Body of pancreas (tissue), 4 donors: ENCODE measurements at regions not wholly inside any gene's neighbourhood (a gene's known extent, or its start where the extent isn't known, plus 50 kb on each side); places are given as distances from the start of the nearest gene placed in this dataset.
A peak's percentile ranks its signal among the peaks of the same experiment; 100 is the strongest.

ENCODE experiments used
- ATAC-seq: fragments of 150-250 bp; one replicate; pipeline ENCODE4 v1.9.1; 2016
- DNase-seq, 4 donors: peaks; one replicate each; pipeline ENCODE4 v3.0.0-alpha.2; 2019
- H3K27ac ChIP-seq, 4 donors: fragments of 200-600 bp; sonication (generic); 1 replicate in 3 of 4; 2 replicates in 1 of 4; pipeline versions ENCODE4 v1.5.1 to v1.6.1; 2016 to 2019; ENCODE audit warnings: mild to moderate bottlenecking in 1 of 4, mixed read lengths in 1 of 4, moderate library complexity in 1 of 4
- H3K27me3 ChIP-seq, 2 donors: fragments of 200-600 bp; sonication (generic); one replicate each; pipeline ENCODE4 v1.6.0; 2016; ENCODE audit warnings: mild to moderate bottlenecking in 1 of 2
- H3K36me3 ChIP-seq, 2 donors: fragments of 200-600 bp; sonication (generic); replicated peaks in 1 of 2; 2 replicates each; pipeline ENCODE4 v1.5.1; 2016; ENCODE audit warnings: low read depth in 2 of 2; ENCODE audit not compliant: insufficient read depth in 1 of 2
- H3K4me1 ChIP-seq: fragments of 200-600 bp; sonication (generic); one replicate; pipeline ENCODE4 v1.6.0; 2016
- H3K4me3 ChIP-seq, 2 donors: fragments of 200-600 bp; sonication (generic); 1 replicate in 1 of 2; 2 replicates in 1 of 2; pipeline ENCODE4 v1.5.1; 2016 to 2019
- H3K9me3 ChIP-seq, 3 donors: fragments of 200-600 bp; sonication (generic); 1 replicate in 2 of 3; 2 replicates in 1 of 3; pipeline ENCODE4 v1.5.1; 2016
- CTCF ChIP-seq, 7 experiments: fragments of 450-650 bp in 4 of 7; fragments of 200-600 bp in 3 of 7; sonication (generic) in 3 of 7; IDR thresholded peaks; one replicate each; pipeline ENCODE4 v1.5.1; 2016 to 2019; ENCODE audit warnings: antibody characterized with exemption in 7 of 7
- POLR2A ChIP-seq, 3 donors: fragments of 450-650 bp; IDR thresholded peaks; one replicate each; pipeline ENCODE4 v1.6.1; 2016; ENCODE audit warnings: antibody characterized with exemption in 3 of 3, mild to moderate bottlenecking in 2 of 3
- WGBS, 2 donors: methylation state at CpG; one replicate each; pipeline ENCODE4 v1.1.5; 2017; 5-methylcytosine and 5-hydroxymethylcytosine counted together
- intact Hi-C: fragments of 100-400 bp; cut with DNase I; formaldehyde crosslinking; loops from one replicate; pipeline ENCODE4 v1.15.1; 2023

GRCh38 chr6:154580397-154581135, 70.1 kb upstream of the CNKSR3 start:
- H3K4me3 ChIP-seq = no peak overlapping the region
- intact Hi-C loops = loop anchor here (10.0 kb wide), 1 partner anchor 54 kb away; no protein-coding TSS in a partner anchor
- H3K4me1 ChIP-seq = no peaks in the 10 kb centered on the region
- ATAC-seq = no peak
- H3K9me3 ChIP-seq = no peaks in the 10 kb centered on the region
- no peak overlapping the region for H3K27ac ChIP-seq
- no peak for TF ChIP-seq POLR2A (IDR thresholded peaks at IDR 0.05)
- no peak for TF ChIP-seq CTCF (IDR thresholded peaks at IDR 0.05)
- no peak for DNase-seq
- H3K36me3 ChIP-seq = no peaks in the 10 kb centered on the region
- no peaks in the 10 kb centered on the region for H3K27me3 ChIP-seq

GRCh38 chr6:154582696-154583095, 72.2 kb upstream of the CNKSR3 start:
- intact Hi-C loops = loop anchor here (10.0 kb wide), 1 partner anchor 52 kb away; no protein-coding TSS in a partner anchor

GRCh38 chr6:154583546-154584188, 73.2 kb upstream of the CNKSR3 start:
- no peak for ATAC-seq
- Histone ChIP-seq H3K27ac (no peak overlapping the region), H3K36me3 (no peaks in the 10 kb centered on the region), H3K4me1 (no peaks in the 10 kb centered on the region), H3K9me3 (no peaks in the 10 kb centered on the region), H3K27me3 (no peaks in the 10 kb centered on the region), H3K4me3 (no peak overlapping the region)
- TF ChIP-seq CTCF (IDR thresholded peaks at IDR 0.05) (no peak), POLR2A (IDR thresholded peaks at IDR 0.05) (no peak)
- no peak for DNase-seq
- intact Hi-C loops = loop anchor here (10.0 kb wide), 1 partner anchor 51 kb away; no protein-coding TSS in a partner anchor
- WGBS, 2 donors = 84 to 87% methylated on average over 4 of the region's 4 CpGs

More at GRCh38 chr6:154582696-154583095, 72.2 kb upstream of the CNKSR3 start:
- ATAC-seq = no peak
- H3K27me3 ChIP-seq = no peaks in the 10 kb centered on the region
- H3K4me1 ChIP-seq = no peaks in the 10 kb centered on the region
- DNase-seq = no peak
- no peak overlapping the region for H3K27ac ChIP-seq
- WGBS, 2 donors = 70 to 78% methylated on average over 1 of the region's 1 CpG
- TF ChIP-seq POLR2A (IDR thresholded peaks at IDR 0.05) = no peak
- TF ChIP-seq CTCF (IDR thresholded peaks at IDR 0.05) = no peak
- no peak overlapping the region for H3K4me3 ChIP-seq
- no peaks in the 10 kb centered on the region for H3K36me3 ChIP-seq
- no peaks in the 10 kb centered on the region for H3K9me3 ChIP-seq

DNA sequence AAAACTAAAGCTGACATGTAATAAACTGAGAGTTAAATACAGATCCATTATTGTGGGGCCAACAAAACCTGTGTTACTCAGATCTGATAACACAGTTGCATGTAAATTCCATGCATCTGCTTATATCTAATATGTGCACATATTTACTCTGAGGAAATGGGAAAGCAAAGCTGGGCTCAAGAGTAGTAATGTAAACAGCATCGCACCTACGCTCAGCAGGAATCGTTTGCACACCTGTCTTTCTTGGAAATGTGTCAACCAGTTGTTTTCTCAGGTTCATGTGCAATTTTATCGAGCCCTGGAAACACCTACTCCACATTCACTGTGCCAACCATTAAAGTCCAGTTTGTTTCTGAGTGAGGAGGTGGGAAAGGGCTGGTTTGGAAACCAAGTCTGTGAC, 80.3 kb upstream of the CNKSR3 start:
- Histone ChIP-seq H3K27me3 (no peaks in the 10 kb centered on the region), H3K36me3 (no peaks in the 10 kb centered on the region), H3K4me3 (no peak overlapping the region), H3K9me3 (no peaks in the 10 kb centered on the region), H3K4me1 (peaks cover 46% of the 10 kb centered on the region), H3K27ac (peak overlapping the region in 3 of 4 donors; percentile 37 to 89 (median 72))
- ATAC-seq = peak; percentile 74
- peak in 1 of 3 donors; percentile 32 for TF ChIP-seq POLR2A (IDR thresholded peaks at IDR 0.05)
- no peak for TF ChIP-seq CTCF (IDR thresholded peaks at IDR 0.05)
- DNase-seq = peak; percentile 44 to 83 (median 66)
- intact Hi-C loops = no loop called here
- 23 to 28% methylated on average over 4 of the region's 4 CpGs for WGBS, 2 donors
